NT2/D1 (cell line): ENCODE measurements at regions not wholly inside any gene's neighbourhood (a gene's known extent, or its start where the extent isn't known, plus 50 kb on each side); places are given as distances from the start of the nearest gene placed in this dataset.
"Not testable (repeated sequence)": the region's sequence is repeated elsewhere in the genome, so short reads cannot be mapped to it uniquely, and the experiment has no call there.

Experiments
- DNase-seq: peaks from one replicate; pipeline ENCODE4 v3.0.0-alpha.2; 2011; ENCODE audit warnings: low read depth, low spot score
- H3K27me3 ChIP-seq: 2 replicates; pipeline ENCODE4 v1.6.0; 2011; ENCODE audit warnings: mild to moderate bottlenecking; ENCODE audit not compliant: insufficient read length, insufficient read depth
- H3K36me3 ChIP-seq: 2 replicates; pipeline ENCODE4 v1.6.1; 2011; ENCODE audit warnings: mild to moderate bottlenecking, low read length, mixed read lengths; ENCODE audit not compliant: insufficient read depth, insufficient read length
- H3K4me1 ChIP-seq: 2 replicates; pipeline ENCODE4 v1.5.1; 2011; ENCODE audit not compliant: insufficient read depth, insufficient read length
- H3K4me3 ChIP-seq: 2 replicates; pipeline ENCODE4 v1.5.1; 2011; ENCODE audit warnings: low read depth; ENCODE audit not compliant: insufficient read length
- H3K9ac ChIP-seq: 2 replicates; pipeline ENCODE4 v1.6.0; 2011; ENCODE audit warnings: low read depth; ENCODE audit not compliant: insufficient read length
- H3K9me3 ChIP-seq: 2 replicates; pipeline ENCODE4 v1.5.1; 2011; ENCODE audit warnings: mild to moderate bottlenecking, low read length; ENCODE audit not compliant: insufficient read depth
- SUZ12 ChIP-seq: IDR thresholded peaks from 2 replicates; pipeline ENCODE4 v1.6.1; 2011; ENCODE audit not compliant: insufficient read length, insufficient read depth; ENCODE audit errors: extremely low read depth
- YY1 ChIP-seq: IDR thresholded peaks from 2 replicates; pipeline ENCODE4 v1.6.1; 2011; ENCODE audit not compliant: insufficient read length, insufficient read depth
- ZNF274 ChIP-seq: IDR thresholded peaks from 2 replicates; pipeline ENCODE4 v1.6.1; 2011; ENCODE audit warnings: mild to moderate bottlenecking, low read depth, low read length

DNA sequence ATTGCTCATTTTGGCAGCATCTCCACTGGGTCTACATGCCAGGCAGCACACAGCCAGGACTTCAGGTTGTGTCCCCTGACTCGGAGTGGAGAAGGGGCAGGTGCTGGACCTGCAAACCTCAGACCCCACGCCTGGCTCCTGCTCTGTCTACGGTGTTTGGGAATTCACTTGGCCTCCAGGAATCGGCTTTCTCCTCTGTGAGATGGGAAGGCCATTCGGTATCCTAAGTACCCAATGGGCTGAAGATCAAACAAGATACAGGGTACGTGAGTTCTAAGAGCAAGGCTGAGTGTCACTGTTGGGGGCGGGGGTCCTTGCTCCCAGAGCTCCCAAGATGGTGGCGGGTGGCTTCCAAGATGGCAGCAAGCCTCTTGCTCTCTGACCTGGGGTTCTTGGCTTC lies 73.2 kb upstream of the EN2 start:
- Histone ChIP-seq H3K9me3 (no peaks in the 10 kb centered on the region), H3K27me3 (peaks cover 52% of the 10 kb centered on the region), H3K4me1 (peaks cover 8% of the 10 kb centered on the region), H3K4me3 (no peak overlapping the region), H3K36me3 (no peaks in the 10 kb centered on the region), H3K9ac (no peak overlapping the region)
- TF ChIP-seq SUZ12 (no peak), YY1 (no peak), ZNF274 (no peak)
- DNase-seq, result no peak

DNA sequence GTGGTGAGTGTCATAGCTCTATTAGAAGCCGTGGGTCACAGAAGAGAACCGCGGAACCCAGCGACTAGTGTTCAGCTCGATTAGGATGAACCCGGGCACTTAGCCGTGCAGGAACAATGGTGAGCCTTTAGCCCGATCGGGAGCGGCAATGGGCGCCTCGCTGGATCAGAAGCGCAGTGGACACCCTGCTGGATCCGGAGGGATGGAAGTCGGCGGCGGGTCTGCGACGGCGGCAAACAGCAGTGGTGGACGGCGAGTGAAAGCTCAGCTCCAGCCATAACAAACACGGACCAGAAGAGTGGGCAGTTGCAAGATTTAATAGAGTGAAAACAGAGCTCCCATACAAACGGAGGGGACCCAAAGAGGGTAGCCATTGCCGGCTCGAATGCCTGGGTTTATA lies 72.7 kb upstream of the EN2 start:
- not testable (repeated sequence) for DNase-seq, H3K4me1 ChIP-seq, H3K4me3 ChIP-seq, H3K9me3 ChIP-seq, H3K36me3 ChIP-seq, H3K9ac ChIP-seq
- H3K27me3 ChIP-seq, result peaks cover 48% of the 10 kb centered on the region

DNA sequence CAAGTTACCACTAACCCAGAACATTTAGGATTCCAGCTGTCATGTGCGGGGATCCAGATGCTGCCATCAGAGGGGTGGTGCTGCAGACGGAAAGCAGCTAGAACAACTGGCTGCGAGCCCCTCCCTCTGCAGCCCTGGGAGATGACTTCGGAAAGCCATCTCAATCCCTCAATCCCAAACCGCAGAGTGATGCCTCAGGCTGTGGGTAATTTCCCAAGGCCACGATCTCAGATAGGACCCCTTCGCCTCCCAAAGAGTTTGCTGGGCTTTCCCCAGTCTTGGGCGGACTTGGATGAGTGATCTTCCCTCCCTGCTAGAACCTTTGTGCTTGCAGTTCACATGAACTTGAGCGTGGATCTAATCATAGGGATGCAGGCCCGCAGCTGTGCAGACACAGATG lies 71.3 kb upstream of the EN2 start:
- Histone ChIP-seq H3K4me3 (no peak overlapping the region), H3K4me1 (peaks cover 8% of the 10 kb centered on the region), H3K27me3 (peaks cover 34% of the 10 kb centered on the region), H3K36me3 (no peaks in the 10 kb centered on the region), H3K9ac (no peak overlapping the region), H3K9me3 (no peaks in the 10 kb centered on the region)
- DNase-seq, result no peak
- TF ChIP-seq SUZ12 (no peak), ZNF274 (no peak), YY1 (no peak)

DNA sequence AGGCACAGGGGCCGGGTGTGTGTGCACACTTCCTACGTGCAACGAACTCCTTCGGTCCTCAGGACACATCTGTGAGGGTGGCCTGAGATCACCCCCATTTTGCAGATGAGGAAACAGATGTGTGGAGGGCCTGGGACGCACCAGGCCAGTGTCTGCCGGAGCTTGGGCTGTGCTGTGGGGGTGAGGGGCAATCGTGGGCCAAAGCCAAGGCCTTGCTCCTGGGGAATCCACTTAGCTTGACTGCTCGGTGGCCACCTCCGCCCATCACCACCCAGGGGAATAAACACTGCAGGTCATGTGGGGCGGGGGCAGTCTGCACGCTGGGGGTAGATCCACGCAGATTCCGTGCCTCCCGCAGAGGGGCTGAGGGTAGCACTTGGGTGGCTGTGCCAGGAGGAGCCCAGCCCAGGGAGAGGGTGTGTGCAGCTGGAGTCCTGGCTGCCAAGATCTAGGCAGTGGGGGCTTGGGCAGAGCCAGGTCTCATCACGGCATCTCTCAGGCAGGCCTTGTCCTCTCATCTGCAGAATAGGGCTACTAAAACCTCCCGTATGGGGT lies 70.8 kb upstream of the EN2 start:
- Histone ChIP-seq H3K36me3 (no peaks in the 10 kb centered on the region), H3K4me1 (peaks cover 8% of the 10 kb centered on the region), H3K9me3 (no peaks in the 10 kb centered on the region), H3K27me3 (peaks cover 29% of the 10 kb centered on the region), H3K4me3 (no peak overlapping the region), H3K9ac (no peak overlapping the region)
- DNase-seq, result no peak
- no peak for TF ChIP-seq SUZ12
- TF ChIP-seq ZNF274, result no peak
- TF ChIP-seq YY1, result no peak

DNA sequence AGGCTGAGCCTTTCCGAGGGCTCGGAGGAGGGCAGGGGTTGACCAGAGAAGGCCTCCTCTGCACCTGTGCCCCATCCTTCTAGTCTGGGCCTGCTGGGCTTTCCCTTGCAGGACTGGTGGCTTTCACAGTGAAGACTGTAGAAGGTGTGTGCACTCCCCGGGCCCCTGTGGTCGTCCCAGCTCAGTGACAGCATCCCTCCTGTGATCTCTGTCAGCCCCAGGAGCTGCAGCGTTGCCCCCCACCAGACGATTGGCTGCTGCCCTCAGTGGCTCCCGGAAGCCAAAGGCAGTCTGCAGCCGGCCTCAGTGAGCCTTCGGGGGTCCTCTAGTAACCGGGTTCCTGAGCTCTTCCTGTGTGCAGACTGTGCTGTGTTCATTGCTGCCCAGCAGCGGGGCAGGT lies 69.4 kb upstream of the EN2 start:
- Histone ChIP-seq H3K9me3 (no peaks in the 10 kb centered on the region), H3K36me3 (no peaks in the 10 kb centered on the region), H3K27me3 (peaks cover 14% of the 10 kb centered on the region), H3K9ac (no peak overlapping the region), H3K4me3 (no peak overlapping the region), H3K4me1 (peaks cover 3% of the 10 kb centered on the region)
- TF ChIP-seq SUZ12 (no peak), YY1 (no peak), ZNF274 (no peak)
- no peak for DNase-seq

DNA sequence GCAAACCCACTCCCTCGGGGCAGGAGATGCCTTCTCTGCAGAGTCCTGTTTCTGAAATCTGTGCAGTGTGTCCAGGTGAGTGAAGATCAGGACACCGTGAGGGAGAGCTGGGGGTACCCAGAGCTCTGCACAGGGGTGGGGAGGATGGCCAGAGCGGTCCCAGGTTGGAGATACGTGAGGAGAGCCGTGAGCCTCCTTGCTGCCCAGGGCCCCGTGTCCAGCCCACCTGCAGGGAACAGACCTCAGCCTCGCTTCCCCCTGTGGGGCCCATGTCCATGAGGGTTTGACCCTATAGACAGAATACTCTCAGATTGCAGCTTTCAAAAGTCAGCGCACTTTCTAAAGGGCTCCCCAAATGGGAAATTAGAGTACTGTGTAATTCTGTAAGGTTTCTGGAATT lies 66.5 kb upstream of the EN2 start:
- no peak for DNase-seq
- TF ChIP-seq SUZ12 (no peak), YY1 (no peak), ZNF274 (no peak)
- Histone ChIP-seq H3K4me1 (peaks cover 3% of the 10 kb centered on the region), H3K9ac (no peak overlapping the region), H3K9me3 (no peaks in the 10 kb centered on the region), H3K4me3 (no peak overlapping the region), H3K27me3 (no peaks in the 10 kb centered on the region), H3K36me3 (no peaks in the 10 kb centered on the region)

DNA sequence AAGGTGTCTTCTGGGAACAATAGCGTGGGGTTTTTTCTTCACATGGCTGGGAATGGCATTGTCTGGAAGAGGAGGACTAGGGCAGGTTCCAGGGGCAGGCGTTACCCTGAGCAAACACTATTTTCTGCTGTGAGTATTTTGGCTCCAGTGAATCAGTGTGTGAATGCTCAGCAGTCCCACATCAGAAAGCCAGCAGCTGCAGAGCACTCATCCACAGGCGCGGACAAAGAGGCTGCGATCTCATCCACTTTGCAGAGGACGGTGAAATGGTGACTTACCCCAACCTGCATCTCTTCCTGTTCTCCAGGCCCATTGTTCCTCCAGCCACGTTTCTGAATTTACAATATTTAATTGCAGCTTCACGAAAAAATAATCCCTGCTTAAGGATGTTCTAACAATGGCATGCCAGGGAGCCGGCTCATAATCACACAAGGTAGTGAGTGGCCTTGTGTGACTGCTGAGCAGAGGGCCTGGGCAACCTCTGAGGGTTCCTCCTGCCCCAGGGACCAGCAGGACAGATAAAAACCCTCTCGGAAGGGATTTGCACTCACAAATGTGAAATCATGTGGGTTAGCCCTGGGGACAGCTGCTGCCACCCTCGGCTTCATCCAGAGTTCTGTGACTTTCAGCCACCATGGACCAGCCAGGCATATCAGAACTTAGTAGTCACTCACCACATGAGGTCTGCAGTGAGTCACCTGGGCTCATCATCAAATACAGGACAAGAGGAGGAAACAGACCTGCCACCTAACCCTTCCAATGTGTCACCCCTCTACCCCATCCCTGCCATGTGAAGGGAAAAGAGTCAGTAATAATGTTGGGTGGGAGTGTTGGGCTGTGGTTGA lies 65.0 kb upstream of the EN2 start:
- Histone ChIP-seq H3K36me3 (no peaks in the 10 kb centered on the region), H3K4me1 (no peaks in the 10 kb centered on the region), H3K27me3 (no peaks in the 10 kb centered on the region), H3K9me3 (no peaks in the 10 kb centered on the region), H3K4me3 (no peak overlapping the region), H3K9ac (no peak overlapping the region)
- no peak for TF ChIP-seq YY1
- DNase-seq, result no peak
